Umbilical cord (tissue), 1 donor: ENCODE measurements at regions not wholly inside any gene's neighbourhood (a gene's known extent, or its start where the extent isn't known, plus 50 kb on each side); places are given as distances from the start of the nearest gene placed in this dataset.

Source experiments
- DNase-seq: peaks from one replicate; pipeline ENCODE4 v3.0.0-alpha.2; 2015; ENCODE audit warnings: low spot score

DNA sequence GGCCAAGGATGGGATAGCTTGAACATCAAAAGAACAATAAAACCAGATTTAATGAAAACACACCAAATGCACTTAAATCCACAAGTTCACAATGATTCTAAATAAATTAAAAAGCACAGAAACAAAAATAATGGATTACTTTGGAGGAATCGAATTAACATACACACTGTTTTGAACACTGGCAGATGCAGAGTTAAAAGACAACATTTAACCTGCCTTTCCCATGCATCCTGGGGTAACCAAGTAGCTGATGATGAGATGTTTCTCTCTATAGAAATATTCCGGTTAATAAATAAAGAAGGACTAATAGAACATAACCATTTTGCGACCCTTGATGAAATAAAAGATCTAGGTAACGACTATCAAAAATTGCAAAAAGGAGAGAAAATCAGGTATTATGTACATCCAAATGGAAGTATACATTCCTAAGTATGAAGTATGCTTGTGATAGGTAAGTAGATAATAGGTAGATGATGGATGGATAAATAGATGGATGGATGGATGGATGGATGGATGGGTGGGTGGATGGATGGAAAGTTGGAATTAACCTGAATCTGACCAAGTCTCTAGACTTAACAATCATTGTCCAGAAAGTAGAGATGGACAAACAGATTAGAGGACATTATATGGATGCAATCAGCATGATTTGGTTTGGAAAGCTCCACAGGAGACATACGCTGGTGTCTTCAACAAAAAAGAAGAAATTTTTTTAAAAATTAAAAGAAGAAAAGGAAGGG, 57.4 kb upstream of the MYCN start:
- DNase-seq = no peak

DNA sequence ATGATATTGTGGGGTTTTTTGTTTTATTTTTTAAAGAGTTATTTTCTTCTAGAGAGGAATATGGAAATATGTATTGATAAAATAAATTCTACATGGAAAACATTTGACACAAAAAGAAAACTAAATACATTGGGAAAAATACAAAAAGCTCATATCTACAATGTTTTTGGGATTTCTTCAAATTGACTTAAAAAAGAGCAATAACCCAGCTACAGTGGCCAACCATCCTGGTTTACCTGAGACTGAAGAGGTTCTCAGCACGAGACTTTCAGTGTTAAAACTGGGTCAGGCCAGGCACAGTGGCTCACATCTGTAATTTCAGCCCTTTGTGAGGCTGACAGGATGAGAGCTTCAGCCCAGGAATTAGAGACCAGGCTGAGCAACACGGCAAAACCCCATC, 56.7 kb upstream of the MYCN start:
- no peak for DNase-seq

- no peak for DNase-seq
Measured at GRCh38 chr2:15884790-15885189, 55.6 kb upstream of the MYCN start.

DNA sequence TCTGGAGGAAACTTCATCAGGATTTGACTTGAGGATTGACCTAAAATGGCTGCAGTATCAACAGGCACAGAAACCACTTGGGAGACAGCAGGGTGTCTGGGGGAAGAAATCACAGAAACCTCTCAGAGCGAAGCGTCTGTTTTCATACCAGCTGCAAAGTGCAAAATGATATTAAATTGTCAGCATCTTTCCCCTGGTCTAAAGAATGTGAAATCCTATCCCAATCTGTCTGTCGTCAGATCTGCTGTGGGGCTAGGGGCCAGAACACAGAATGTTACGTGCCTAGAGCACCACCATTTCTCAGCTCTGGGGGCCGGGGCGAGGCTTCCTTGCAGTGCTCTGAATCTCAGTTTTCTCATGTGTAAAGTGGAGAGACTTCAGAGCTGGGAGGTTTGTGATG, 54.1 kb upstream of the MYCN start:
- DNase-seq = no peak

DNA sequence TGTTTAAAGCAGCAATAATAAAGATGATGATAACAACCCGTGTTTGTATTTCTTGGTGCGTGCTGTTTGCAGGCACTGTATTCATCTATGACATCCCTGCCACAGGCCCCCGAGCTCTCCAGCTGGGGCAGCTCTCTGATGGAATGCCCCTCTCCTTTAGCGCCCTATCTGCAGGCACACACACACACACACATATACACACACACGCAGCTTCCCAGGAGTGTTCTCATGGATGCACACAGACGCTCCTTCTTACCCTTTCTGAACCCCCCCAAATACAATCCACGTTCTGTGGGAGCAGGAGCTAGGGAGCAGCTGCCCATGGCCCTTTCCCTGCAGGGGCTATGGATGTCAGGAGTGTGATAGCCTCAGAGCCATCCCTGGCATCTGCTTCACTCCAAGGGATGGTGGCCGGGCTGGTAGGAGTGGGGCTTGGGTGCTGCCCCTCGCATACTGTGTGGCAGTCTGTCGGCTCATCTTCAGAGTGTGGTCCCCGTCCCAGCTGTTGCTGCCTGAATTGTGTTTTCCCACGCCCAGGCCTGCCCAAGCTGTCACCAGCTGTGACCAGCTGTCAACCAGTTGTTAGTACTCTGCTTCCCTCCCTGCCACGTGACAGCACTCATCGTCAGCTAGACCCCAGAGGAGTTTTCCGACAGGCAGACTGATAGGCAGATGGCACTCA, 50.8 kb upstream of the MYCN start:
- DNase-seq = no peak

DNA sequence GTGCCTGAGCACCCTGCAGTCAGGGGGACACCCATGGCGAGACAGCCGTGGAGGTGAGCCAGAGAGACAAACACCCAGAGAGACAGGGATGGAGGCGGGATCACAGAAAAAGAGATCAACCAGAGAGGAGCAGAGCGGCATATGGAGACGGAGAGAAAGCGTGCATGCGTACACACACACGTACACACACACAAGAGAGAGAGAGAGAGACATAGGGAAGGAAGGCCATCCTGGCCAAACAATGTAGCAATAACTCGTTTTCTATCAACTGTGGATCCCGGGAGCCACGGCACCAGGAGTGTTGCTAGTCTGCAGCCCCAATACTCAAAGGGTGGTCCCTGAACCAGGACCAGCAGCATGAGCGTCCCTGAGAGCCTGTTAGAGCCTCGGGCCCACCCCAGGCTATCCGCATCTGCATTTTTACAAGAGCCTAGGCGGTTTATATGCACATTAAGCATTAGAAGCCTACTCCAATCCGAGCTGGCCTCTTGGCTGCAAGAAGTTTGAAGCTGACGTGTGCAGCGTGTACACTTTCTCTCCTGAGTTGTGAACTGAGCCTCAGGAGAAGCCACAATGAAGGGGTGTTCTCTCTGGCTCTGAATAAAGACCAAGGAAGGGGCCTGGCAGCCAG, 50.1 kb upstream of the MYCN start:
- no peak for DNase-seq
